Osteoblast (primary cell): ENCODE measurements at regions not wholly inside any gene's neighbourhood (a gene's known extent, or its start where the extent isn't known, plus 50 kb on each side); places are given as distances from the start of the nearest gene placed in this dataset.

Experiments
- DNase-seq: peaks from one replicate; pipeline ENCODE4 v3.0.0; 2011; ENCODE audit warnings: low spot score, mixed read lengths; ENCODE audit not compliant: insufficient read length; ENCODE audit errors: missing footprints
- H2AFZ ChIP-seq: 2 replicates; pipeline ENCODE4 v1.6.0; 2011; ENCODE audit warnings: mild to moderate bottlenecking, low read length
- H3K27ac ChIP-seq: 2 replicates; pipeline ENCODE4 v1.5.1; 2011; ENCODE audit warnings: mild to moderate bottlenecking, low read depth, low read length, moderate library complexity
- H3K27me3 ChIP-seq: 2 replicates; pipeline ENCODE4 v1.6.0; 2012; ENCODE audit warnings: mild to moderate bottlenecking, control low read depth, inconsistent platforms, low read length, moderate library complexity; ENCODE audit not compliant: insufficient read depth
- H3K36me3 ChIP-seq: 2 replicates; pipeline ENCODE4 v1.5.1; 2011; ENCODE audit warnings: mild to moderate bottlenecking, low read length, control low read depth, moderate library complexity; ENCODE audit not compliant: insufficient read depth
- H3K4me1 ChIP-seq: 2 replicates; pipeline ENCODE4 v1.5.1; 2011; ENCODE audit warnings: mild to moderate bottlenecking, low read length, control low read depth, moderate library complexity; ENCODE audit not compliant: insufficient read depth
- H3K4me2 ChIP-seq: 2 replicates; pipeline ENCODE4 v1.6.0; 2011; ENCODE audit warnings: mild to moderate bottlenecking, low read length; ENCODE audit not compliant: insufficient read depth
- H3K4me3 ChIP-seq: fragments of 200-600 bp; sonication (generic); 3 replicates; pipeline ENCODE4 v1.5.1; 2012; ENCODE audit warnings: mild to moderate bottlenecking, low read length, inconsistent platforms; ENCODE audit not compliant: insufficient read depth
- H3K79me2 ChIP-seq: 2 replicates; pipeline ENCODE4 v1.6.0; 2012; ENCODE audit warnings: mild to moderate bottlenecking, low read length, control low read depth, inconsistent platforms; ENCODE audit not compliant: insufficient read depth
- H3K9me3 ChIP-seq: 2 replicates; pipeline ENCODE4 v1.5.1; 2011; ENCODE audit warnings: low read depth, low read length, control low read depth
- H4K20me1 ChIP-seq: 2 replicates; pipeline ENCODE4 v1.6.0; 2012; ENCODE audit warnings: mild to moderate bottlenecking, low read length, control low read depth; ENCODE audit not compliant: insufficient read depth
- CTCF ChIP-seq: IDR thresholded peaks from 2 replicates; pipeline ENCODE4 v1.5.1; 2011; ENCODE audit warnings: mild to moderate bottlenecking, low read depth, low read length, moderate library complexity; ENCODE audit errors: extremely low read depth

DNA sequence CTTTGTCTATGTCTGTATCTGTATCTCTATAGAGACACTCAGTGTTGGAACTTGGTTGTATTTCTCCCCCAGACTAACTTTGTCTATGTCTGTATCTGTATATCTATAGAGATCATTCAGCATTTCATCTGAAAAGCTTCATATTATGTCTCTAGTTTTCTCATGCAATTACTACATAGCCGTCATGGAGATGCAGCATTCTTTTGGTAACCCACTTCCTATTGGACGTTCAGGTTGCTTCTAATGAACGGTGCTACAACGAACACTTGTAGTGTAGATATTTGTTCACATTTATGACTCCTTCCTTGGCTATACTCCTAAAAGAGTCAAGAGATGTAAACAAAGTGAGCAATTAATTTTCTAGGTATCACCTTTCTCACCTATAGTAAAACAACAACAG, 81.5 kb upstream of the KCNA1 start:
- Histone ChIP-seq H3K36me3 (no peaks in the 10 kb centered on the region), H3K9me3 (no peaks in the 10 kb centered on the region), H2AFZ (no peak overlapping the region), H3K79me2 (no peaks in the 10 kb centered on the region), H3K4me2 (no peak overlapping the region), H3K4me1 (peaks cover 5% of the 10 kb centered on the region), H4K20me1 (no peaks in the 10 kb centered on the region), H3K27me3 (no peaks in the 10 kb centered on the region), H3K27ac (no peak overlapping the region), H3K4me3 (no peak overlapping the region)
- DNase-seq: no peak
- no peak for TF ChIP-seq CTCF

DNA sequence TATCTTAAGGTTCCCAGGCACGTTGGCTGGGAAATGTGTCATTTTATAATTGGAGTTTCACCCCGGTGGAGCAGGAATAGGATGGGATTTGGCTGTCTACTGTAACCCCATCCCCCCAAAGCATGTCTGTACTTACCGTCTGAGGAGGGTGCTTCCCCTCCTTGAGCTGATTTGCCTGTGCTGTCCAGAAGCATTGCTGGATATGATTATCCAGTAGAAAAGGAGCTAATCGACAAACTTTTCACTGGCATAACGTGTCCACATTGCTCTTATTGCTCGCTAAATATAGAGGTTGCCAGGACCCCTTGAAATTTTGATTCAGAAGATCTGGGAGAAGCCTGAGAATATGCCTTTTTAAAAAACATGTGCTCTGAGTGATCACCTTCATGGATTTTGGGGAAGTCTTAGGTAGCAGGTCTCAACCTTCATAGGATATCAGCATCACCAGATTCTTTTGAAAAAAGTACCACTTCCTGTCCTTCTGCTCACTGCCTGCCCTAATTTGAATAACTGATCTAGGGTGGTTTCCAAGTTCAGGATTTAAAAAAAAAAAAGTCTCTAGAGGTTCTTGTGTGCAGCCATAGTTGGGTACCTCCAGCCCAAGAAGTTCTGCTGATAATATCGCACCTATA, 80.4 kb upstream of the KCNA1 start:
- Histone ChIP-seq H3K9me3 (no peaks in the 10 kb centered on the region), H2AFZ (no peak overlapping the region)

GRCh38 chr12:4829793-4830162, 79.9 kb upstream of the KCNA1 start:
- H3K4me1 ChIP-seq: no peaks in the 10 kb centered on the region
- H3K27ac ChIP-seq: no peak overlapping the region
- no peak overlapping the region for H3K4me3 ChIP-seq
- no peak overlapping the region for H3K4me2 ChIP-seq
- no peak overlapping the region for H2AFZ ChIP-seq
- no peak for DNase-seq
- no peaks in the 10 kb centered on the region for H3K27me3 ChIP-seq
- no peaks in the 10 kb centered on the region for H3K79me2 ChIP-seq
- no peak for TF ChIP-seq CTCF
- no peaks in the 10 kb centered on the region for H4K20me1 ChIP-seq
- no peaks in the 10 kb centered on the region for H3K9me3 ChIP-seq
- H3K36me3 ChIP-seq: no peaks in the 10 kb centered on the region

More for the DNA sequence above, 80.4 kb upstream of the KCNA1 start:
- DNase-seq: no peak
- TF ChIP-seq CTCF: no peak
- H3K27me3 ChIP-seq: no peaks in the 10 kb centered on the region
- no peaks in the 10 kb centered on the region for H3K4me1 ChIP-seq
- no peaks in the 10 kb centered on the region for H3K36me3 ChIP-seq
- H3K4me3 ChIP-seq: no peak overlapping the region
- H4K20me1 ChIP-seq: no peaks in the 10 kb centered on the region
- H3K4me2 ChIP-seq: no peak overlapping the region
- H3K27ac ChIP-seq: no peak overlapping the region
- no peaks in the 10 kb centered on the region for H3K79me2 ChIP-seq

GRCh38 chr12:4830556-4831210, 79.0 kb upstream of the KCNA1 start:
- no peaks in the 10 kb centered on the region for H3K79me2 ChIP-seq
- DNase-seq: no peak

More at GRCh38 chr12:4830556-4831210, 79.0 kb upstream of the KCNA1 start:
- no peak overlapping the region for H3K27ac ChIP-seq
- no peak overlapping the region for H3K4me3 ChIP-seq
- H4K20me1 ChIP-seq: no peaks in the 10 kb centered on the region
- no peaks in the 10 kb centered on the region for H3K36me3 ChIP-seq
- H3K9me3 ChIP-seq: no peaks in the 10 kb centered on the region
- H3K4me2 ChIP-seq: no peak overlapping the region
- no peak for TF ChIP-seq CTCF
- H3K4me1 ChIP-seq: no peaks in the 10 kb centered on the region
- no peak overlapping the region for H2AFZ ChIP-seq
- no peaks in the 10 kb centered on the region for H3K27me3 ChIP-seq
